HepG2 (cell line): ENCODE measurements at regions not wholly inside any gene's neighbourhood (a gene's known extent, or its start where the extent isn't known, plus 50 kb on each side); places are given as distances from the start of the nearest gene placed in this dataset.

Experiments used
- ATAC-seq: fragments of 200-7000 bp; cut with Tn5 transposase; 3 replicates; pipeline ENCODE4 v1.9.1; 2020; ENCODE audit warnings: mild to moderate bottlenecking, moderate library complexity
- BruUV-seq: library from RNA; stranded (reverse); fragments of 400-500 nt; replicated peaks from 2 replicates; lab custom pipeline; 2021; lab: Mats Ljungman, UMichigan
- CTCF ChIA-PET: fragments of 300-600 bp; formaldehyde crosslinking; extraction: SDS; loops from one replicate; lab custom pipeline; 2021; ENCODE audit warnings: low total read pairs, inconsistent platforms, low intra/inter-chr PET ratio; lab: Yijun Ruan, JAX
- POLR2A ChIA-PET: fragments of 350-600 bp; sonication (Branson Sonifier 250); formaldehyde crosslinking; loops from one replicate; lab custom pipeline; 2020; ENCODE audit warnings: antibody characterized with exemption, inconsistent platforms; lab: Yijun Ruan, JAX
- DNase-seq: peaks from one replicate; pipeline ENCODE4 v3.0.0-alpha.2; 2015; ENCODE audit warnings: low spot score
- FAIRE-seq: peaks from 3 replicates; lab custom pipeline; 2011; peaks lifted over from hg19 to GRCh38; lab: Jason Lieb, UNC
- H2AFZ ChIP-seq: one replicate; pipeline ENCODE4 v1.6.1; 2011; ENCODE audit warnings: low read length, inconsistent platforms
- H3K27ac ChIP-seq: fragments of 300-600 bp; 3 replicates; pipeline ENCODE4 v1.8.0; 2011; ENCODE audit warnings: mixed run types, mild to moderate bottlenecking, mixed read lengths, low read length, inconsistent platforms; ENCODE audit not compliant: insufficient read depth; ENCODE audit errors: extremely low read length
- H3K27me3 ChIP-seq, 2 experiments: fragments of 200-600 bp in 1 of 2; 2 replicates in 1 of 2; 3 replicates in 1 of 2; pipeline versions ENCODE4 v1.6.0 to v1.8.0; 2011; ENCODE audit warnings: low read length in 2 of 2, mild to moderate bottlenecking in 2 of 2, moderate library complexity in 2 of 2, inconsistent platforms in 1 of 2; ENCODE audit not compliant: insufficient read depth in 2 of 2, control insufficient read depth in 1 of 2
- H3K36me3 ChIP-seq, 2 experiments: fragments of 200-600 bp in 1 of 2; replicated peaks in 1 of 2; 2 replicates in 1 of 2; 3 replicates in 1 of 2; pipeline versions ENCODE4 v1.5.1 to v1.8.0; 2011; ENCODE audit warnings: low read length in 2 of 2, inconsistent platforms in 1 of 2; ENCODE audit not compliant: insufficient read depth in 2 of 2, control insufficient read depth in 1 of 2
- H3K4me1 ChIP-seq: 2 replicates; pipeline ENCODE4 v1.5.1; 2012; ENCODE audit warnings: low read length, inconsistent platforms; ENCODE audit not compliant: insufficient read depth
- H3K4me2 ChIP-seq: 2 replicates; pipeline ENCODE4 v1.6.0; 2011; ENCODE audit warnings: low read depth, low read length, inconsistent platforms
- H3K4me3 ChIP-seq, 3 experiments: fragments of 200-600 bp in 1 of 3; sonication (generic), shearing (Covaris generic) in 1 of 3; replicated peaks in 1 of 3; 2 replicates each; pipeline ENCODE4 v1.5.1; 2011 to 2016; ENCODE audit warnings: low read length in 3 of 3, inconsistent platforms in 2 of 3, low read depth in 2 of 3, mild to moderate bottlenecking in 2 of 3, control low read depth in 1 of 3, mixed read lengths in 1 of 3; ENCODE audit not compliant: insufficient read depth in 1 of 3
- H3K79me2 ChIP-seq: one replicate; pipeline ENCODE4 v1.6.1; 2011; ENCODE audit warnings: low read length, inconsistent platforms; ENCODE audit not compliant: insufficient read depth
- H3K9ac ChIP-seq: 2 replicates; pipeline ENCODE4 v1.6.0; 2011; ENCODE audit warnings: mild to moderate bottlenecking, low read depth, low read length, inconsistent platforms; ENCODE audit not compliant: insufficient read depth
- H3K9me3 ChIP-seq: 2 replicates; pipeline ENCODE4 v1.5.1; 2012; ENCODE audit warnings: mild to moderate bottlenecking, low read length
- H4K20me1 ChIP-seq: 2 replicates; pipeline ENCODE4 v1.6.0; 2011; ENCODE audit warnings: inconsistent platforms, mild to moderate bottlenecking, low read length, moderate library complexity; ENCODE audit not compliant: insufficient read depth
- AGO1 ChIP-seq: fragments of 200-400 bp; formaldehyde crosslinking; IDR thresholded peaks from 2 replicates; pipeline ENCODE4 v1.6.1; 2017; ENCODE audit warnings: mild to moderate bottlenecking, low read depth, low read length, moderate library complexity; ENCODE audit not compliant: poor library complexity, severe bottlenecking
- ATM ChIP-seq: fragments of 450-650 bp; IDR thresholded peaks from 2 replicates; pipeline ENCODE4 v1.7.1; 2017; ENCODE audit warnings: mild to moderate bottlenecking, borderline replicate concordance
- CAMTA2 ChIP-seq: sonication (generic); formaldehyde crosslinking; IDR thresholded peaks from 2 replicates; pipeline ENCODE4 v1.4.0; 2020; ENCODE audit warnings: mild to moderate bottlenecking, missing genetic modification reagents, borderline replicate concordance
- CCAR2 ChIP-seq: fragments of 200-400 bp; formaldehyde crosslinking; optimal IDR thresholded peaks from 2 replicates; pipeline ENCODE3; 2018; ENCODE audit warnings: low read depth, mild to moderate bottlenecking, low read length, moderate library complexity
- CENPT ChIP-seq: sonication (generic); formaldehyde crosslinking; IDR thresholded peaks from 2 replicates; pipeline ENCODE4 v1.8.0; 2022; ENCODE audit warnings: low read depth, mild to moderate bottlenecking, moderate library complexity, missing genetic modification reagents
- GZF1 ChIP-seq: sonication (generic); formaldehyde crosslinking; IDR thresholded peaks from 2 replicates; pipeline ENCODE4 v1.5.1; 2020; ENCODE audit warnings: mild to moderate bottlenecking, missing genetic modification reagents
- HOXD1 ChIP-seq: sonication (generic); formaldehyde crosslinking; IDR thresholded peaks from 2 replicates; pipeline ENCODE4 v1.5.0; 2020; ENCODE audit warnings: missing genetic modification reagents
- PAWR ChIP-seq: sonication (generic); formaldehyde crosslinking; IDR thresholded peaks from 2 replicates; pipeline ENCODE4 v1.4.0; 2020; ENCODE audit warnings: missing genetic modification reagents, mild to moderate bottlenecking, borderline replicate concordance
- SIN3B ChIP-seq: fragments of 150-350 bp; IDR thresholded peaks from 2 replicates; pipeline ENCODE4 v1.6.1; 2014; ENCODE audit warnings: low read length
- SMAD3 ChIP-seq: sonication (generic); formaldehyde crosslinking; IDR thresholded peaks from 2 replicates; pipeline ENCODE4 v1.4.0; 2020; ENCODE audit warnings: missing genetic modification reagents
- TBP ChIP-seq: sonication (generic); formaldehyde crosslinking; IDR thresholded peaks from 2 replicates; pipeline ENCODE4 v1.5.0; 2020; ENCODE audit warnings: missing genetic modification reagents
- TMF1 ChIP-seq: sonication (generic); formaldehyde crosslinking; IDR thresholded peaks from 2 replicates; pipeline ENCODE4 v1.8.1; 2022; ENCODE audit warnings: low read depth, missing genetic modification reagents
- U2AF2 ChIP-seq: fragments of 200-400 bp; formaldehyde crosslinking; IDR thresholded peaks from 2 replicates; pipeline ENCODE4 v1.6.1; 2017; ENCODE audit warnings: low read depth, mild to moderate bottlenecking, low read length
- ZNF20 ChIP-seq: sonication (generic); formaldehyde crosslinking; IDR thresholded peaks from 2 replicates; pipeline ENCODE4 v1.4.0; 2020; ENCODE audit warnings: mild to moderate bottlenecking, moderate library complexity, missing genetic modification reagents
- ZNF253 ChIP-seq: sonication (generic); formaldehyde crosslinking; IDR thresholded peaks from 2 replicates; pipeline ENCODE4 v1.8.0; 2022; ENCODE audit warnings: mild to moderate bottlenecking, missing genetic modification reagents, borderline replicate concordance
- ZNF660 ChIP-seq: sonication (generic); formaldehyde crosslinking; IDR thresholded peaks from 2 replicates; pipeline ENCODE4 v1.5.1; 2020; ENCODE audit warnings: mild to moderate bottlenecking, low read depth, missing genetic modification reagents, borderline replicate concordance
- ZNF7 ChIP-seq: IDR thresholded peaks from 2 replicates; pipeline ENCODE4 v1.6.1; 2016; ENCODE audit warnings: missing biosample characterization, missing genetic modification reagents
- WGBS: methylation state at CpG from one replicate; pipeline ENCODE4 v1.1.6; 2017; ENCODE audit warnings: low lambda C conversion rate; 5-methylcytosine and 5-hydroxymethylcytosine counted together
- in situ Hi-C: cut with HindIII; loops from 2 replicates; pipeline ENCODE4 v1.10.0; 2017; ENCODE audit warnings: low pct_unique_long_range_greater_than_20kb; ENCODE audit not compliant: extremely low pct_ligation_motif_present
- intact Hi-C: fragments of 100-400 bp; cut with micrococcal nuclease; formaldehyde crosslinking; loops from one replicate; pipeline ENCODE4 v1.10.0; 2022; ENCODE audit not compliant: unreplicated experiment
- TF ChIP-seq, protein P1 (sequence below): sonication (generic); formaldehyde crosslinking; IDR thresholded peaks from 2 replicates; pipeline ENCODE4 v1.8.1; 2023; ENCODE audit warnings: mild to moderate bottlenecking, missing genetic modification reagents

DNA sequence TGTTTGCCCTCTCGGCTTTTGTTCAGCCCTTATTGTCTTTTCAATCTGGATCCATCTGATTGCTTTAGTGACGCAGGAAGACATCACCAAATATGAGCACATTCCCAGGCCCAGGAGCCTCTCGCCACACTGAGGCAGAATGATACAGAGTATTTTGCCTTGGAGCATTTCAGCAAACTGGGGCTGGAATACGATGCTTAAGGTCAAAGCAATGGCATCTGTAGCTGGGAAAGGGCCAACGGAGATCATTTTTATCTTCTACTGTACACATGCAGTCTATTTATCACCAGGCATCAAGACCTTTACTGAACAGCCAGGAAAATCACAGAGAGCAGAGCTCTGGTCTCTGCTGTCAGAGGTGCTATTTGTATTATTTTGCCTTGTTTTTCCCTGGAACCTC, 655.3 kb downstream of the RNF144B start:
- Histone ChIP-seq H4K20me1 (no peaks in the 10 kb centered on the region), H3K27ac (no peak overlapping the region), H3K27me3 (no peaks in the 10 kb centered on the region)
- CTCF ChIA-PET = no interaction called here
- FAIRE-seq = no peak
- intact Hi-C loops (no loop called here), in situ Hi-C loops (no loop called here)
- TF ChIP-seq SIN3B (no peak), PAWR (CRISPR knock-in tag) (no peak), SMAD3 (no peak), AGO1 (no peak), TMF1 (no peak), ATM (no peak), GZF1 (CRISPR knock-in tag) (no peak), CAMTA2 (CRISPR knock-in tag) (no peak), ZNF7 (no peak), ZNF660 (no peak), ZNF20 (CRISPR knock-in tag) (no peak), U2AF2 (no peak), ZNF253 (CRISPR knock-in tag) (no peak), CCAR2 (no peak), TBP (CRISPR knock-in tag) (no peak), CENPT (no peak), HOXD1 (CRISPR knock-in tag) (no peak)
- TF ChIP-seq, protein P1, sequence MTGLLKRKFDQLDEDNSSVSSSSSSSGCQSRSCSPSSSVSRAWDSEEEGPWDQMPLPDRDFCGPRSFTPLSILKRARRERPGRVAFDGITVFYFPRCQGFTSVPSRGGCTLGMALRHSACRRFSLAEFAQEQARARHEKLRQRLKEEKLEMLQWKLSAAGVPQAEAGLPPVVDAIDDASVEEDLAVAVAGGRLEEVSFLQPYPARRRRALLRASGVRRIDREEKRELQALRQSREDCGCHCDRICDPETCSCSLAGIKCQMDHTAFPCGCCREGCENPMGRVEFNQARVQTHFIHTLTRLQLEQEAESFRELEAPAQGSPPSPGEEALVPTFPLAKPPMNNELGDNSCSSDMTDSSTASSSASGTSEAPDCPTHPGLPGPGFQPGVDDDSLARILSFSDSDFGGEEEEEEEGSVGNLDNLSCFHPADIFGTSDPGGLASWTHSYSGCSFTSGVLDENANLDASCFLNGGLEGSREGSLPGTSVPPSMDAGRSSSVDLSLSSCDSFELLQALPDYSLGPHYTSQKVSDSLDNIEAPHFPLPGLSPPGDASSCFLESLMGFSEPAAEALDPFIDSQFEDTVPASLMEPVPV (CRISPR knock-in tag) = no peak
- TF ChIP-seq, all 625 proteins: peak for 0
- Histone ChIP-seq H3K36me3 (no peaks in the 10 kb centered on the region), H3K9ac (no peak overlapping the region), H3K4me1 (no peaks in the 10 kb centered on the region), H3K4me3 (no peak overlapping the region), H3K9me3 (peaks cover 50% of the 10 kb centered on the region), H3K4me2 (no peak overlapping the region), H3K79me2 (no peaks in the 10 kb centered on the region), H2AFZ (no peak overlapping the region)
- no TSS peak for BruUV-seq
- POLR2A ChIA-PET = no interaction called here
- ATAC-seq (no peak), DNase-seq (no peak)
- WGBS = 6% methylated on average over 3 of the region's 5 CpGs
